NCI-H446 treated with DMSO at 0.1 percent for 48 hours (cell line): ENCODE measurements at regions not wholly inside any gene's neighbourhood (a gene's known extent, or its start where the extent isn't known, plus 50 kb on each side); places are given as distances from the start of the nearest gene placed in this dataset.

Experiments used
- DNase-seq: peaks from one replicate; lab custom pipeline; 2025; lab: John Stamatoyannopoulos, UW

GRCh38 chr2:134203175-134203574 is 50.7 kb upstream of the MGAT5 start:
- DNase-seq, result no peak
